GM19324 (cell line): ENCODE measurements at regions not wholly inside any gene's neighbourhood (a gene's known extent, or its start where the extent isn't known, plus 50 kb on each side); places are given as distances from the start of the nearest gene placed in this dataset.
"Not testable (repeated sequence)": the region's sequence is repeated elsewhere in the genome, so short reads cannot be mapped to it uniquely, and the experiment has no call there.

Experiments used
- ATAC-seq: cut with Tn5 transposase; IDR thresholded peaks from one replicate; pipeline ENCODE4 v1.9.1; 2021; ENCODE audit warnings: mild to moderate bottlenecking, moderate library complexity; ENCODE audit not compliant: unreplicated experiment, low FRiP score

- not testable (repeated sequence) for ATAC-seq
Measured at GRCh38 chrX:84856791-84857190, 146.9 kb upstream of the APOOL start.

GRCh38 chrX:84858771-84859170 is 144.9 kb upstream of the APOOL start:
- ATAC-seq: not testable (repeated sequence)

GRCh38 chrX:84865113-84865512 is 138.6 kb upstream of the APOOL start:
- ATAC-seq: no peak

GRCh38 chrX:84870281-84870680 is 133.4 kb upstream of the APOOL start:
- ATAC-seq: not testable (repeated sequence)

- not testable (repeated sequence) for ATAC-seq
Measured at GRCh38 chrX:84872160-84872771, 131.4 kb upstream of the APOOL start.

- no peak for ATAC-seq
Measured at GRCh38 chrX:84873176-84873575, 130.5 kb upstream of the APOOL start.

GRCh38 chrX:84876876-84877275 is 126.8 kb upstream of the APOOL start:
- ATAC-seq: no peak

- ATAC-seq: no peak
Measured at GRCh38 chrX:84893897-84894296, 109.8 kb upstream of the APOOL start.

GRCh38 chrX:84907324-84907968 is 96.2 kb upstream of the APOOL start:
- no peak for ATAC-seq

- ATAC-seq: no peak
Measured at GRCh38 chrX:84909151-84909550, 94.5 kb upstream of the APOOL start.

- ATAC-seq: no peak
Measured at GRCh38 chrX:84924624-84925023, 79.1 kb upstream of the APOOL start.

GRCh38 chrX:84932814-84933213 is 70.9 kb upstream of the APOOL start:
- ATAC-seq: no peak

GRCh38 chrX:84933956-84934556 is 69.6 kb upstream of the APOOL start:
- no peak for ATAC-seq
